CD4-positive, alpha-beta memory T cell (primary cell): ENCODE measurements at regions not wholly inside any gene's neighbourhood (a gene's known extent, or its start where the extent isn't known, plus 50 kb on each side); places are given as distances from the start of the nearest gene placed in this dataset.
"Not testable (repeated sequence)": the region's sequence is repeated elsewhere in the genome, so short reads cannot be mapped to it uniquely, and the experiment has no call there.

Source experiments
- CTCF ChIA-PET: fragments of 350-600 bp; sonication (Branson Sonifier 250); formaldehyde crosslinking; loops from one replicate; lab custom pipeline; 2021; ENCODE audit warnings: inconsistent platforms; ENCODE audit not compliant: partially characterized antibody; lab: Charles Lee
- POLR2A ChIA-PET: fragments of 350-600 bp; sonication (Branson Sonifier 250); formaldehyde crosslinking; loops from one replicate; lab custom pipeline; 2021; ENCODE audit not compliant: partially characterized antibody; lab: Charles Lee
- DNase-seq, 5 donors: peaks; one replicate each; pipeline versions ENCODE4 v3.0.0 to v3.0.0-alpha.2; 2020 to 2022; ENCODE audit warnings: mixed read lengths in 1 of 5
- H3K27ac ChIP-seq: one replicate; pipeline ENCODE4 v1.7.0; 2013; ENCODE audit warnings: low read depth, low read length
- H3K27me3 ChIP-seq: 2 replicates; pipeline ENCODE4 v1.7.0; 2013; ENCODE audit warnings: mild to moderate bottlenecking, low read length, moderate library complexity; ENCODE audit not compliant: insufficient read depth
- H3K36me3 ChIP-seq: 2 replicates; pipeline ENCODE4 v1.7.0; 2013; ENCODE audit warnings: mild to moderate bottlenecking, low read length, moderate library complexity; ENCODE audit not compliant: insufficient read depth
- H3K4me1 ChIP-seq: 2 replicates; pipeline ENCODE4 v1.7.0; 2013; ENCODE audit warnings: mild to moderate bottlenecking, low read length, moderate library complexity; ENCODE audit not compliant: insufficient read depth
- H3K4me3 ChIP-seq, 2 donors: one replicate each; pipeline ENCODE4 v1.7.0; 2013; ENCODE audit warnings: low read length in 2 of 2, mild to moderate bottlenecking in 1 of 2
- H3K9me3 ChIP-seq, 2 donors: one replicate each; pipeline ENCODE4 v1.7.0; 2013; ENCODE audit warnings: low read length in 2 of 2, control low read depth in 1 of 2; ENCODE audit not compliant: control insufficient read depth in 1 of 2
- H3K27ac Mint-ChIP-seq, 7 donors: one replicate each; pipeline ENCODE4 v1.8.0; 2020 to 2021; ENCODE audit warnings: mixed read lengths in 7 of 7, mild to moderate bottlenecking in 6 of 7, inconsistent platforms in 3 of 7, moderate library complexity in 3 of 7
- H3K27me3 Mint-ChIP-seq, 2 donors: one replicate each; pipeline ENCODE4 v1.8.0; 2020 to 2021; ENCODE audit warnings: mixed read lengths in 2 of 2
- H3K36me3 Mint-ChIP-seq, 2 donors: one replicate each; pipeline ENCODE4 v1.8.0; 2020 to 2021; ENCODE audit warnings: mixed read lengths in 2 of 2, inconsistent platforms in 1 of 2, mild to moderate bottlenecking in 1 of 2
- H3K4me1 Mint-ChIP-seq, 4 donors: one replicate each; pipeline ENCODE4 v1.8.0; 2020 to 2021; ENCODE audit warnings: mixed read lengths in 4 of 4, mild to moderate bottlenecking in 1 of 4
- H3K4me3 Mint-ChIP-seq, 8 donors: one replicate each; pipeline ENCODE4 v1.8.0; 2020 to 2021; ENCODE audit warnings: mixed read lengths in 8 of 8, mild to moderate bottlenecking in 7 of 8, moderate library complexity in 6 of 8, inconsistent platforms in 3 of 8
- H3K9me3 Mint-ChIP-seq, 8 donors: one replicate each; pipeline ENCODE4 v1.8.0; 2020 to 2021; ENCODE audit warnings: mixed read lengths in 8 of 8, mild to moderate bottlenecking in 5 of 8, inconsistent platforms in 3 of 8, moderate library complexity in 1 of 8
- intact Hi-C: fragments of 100-400 bp; cut with micrococcal nuclease; formaldehyde crosslinking; loops from one replicate; pipeline ENCODE4 v1.15.1; 2023

DNA sequence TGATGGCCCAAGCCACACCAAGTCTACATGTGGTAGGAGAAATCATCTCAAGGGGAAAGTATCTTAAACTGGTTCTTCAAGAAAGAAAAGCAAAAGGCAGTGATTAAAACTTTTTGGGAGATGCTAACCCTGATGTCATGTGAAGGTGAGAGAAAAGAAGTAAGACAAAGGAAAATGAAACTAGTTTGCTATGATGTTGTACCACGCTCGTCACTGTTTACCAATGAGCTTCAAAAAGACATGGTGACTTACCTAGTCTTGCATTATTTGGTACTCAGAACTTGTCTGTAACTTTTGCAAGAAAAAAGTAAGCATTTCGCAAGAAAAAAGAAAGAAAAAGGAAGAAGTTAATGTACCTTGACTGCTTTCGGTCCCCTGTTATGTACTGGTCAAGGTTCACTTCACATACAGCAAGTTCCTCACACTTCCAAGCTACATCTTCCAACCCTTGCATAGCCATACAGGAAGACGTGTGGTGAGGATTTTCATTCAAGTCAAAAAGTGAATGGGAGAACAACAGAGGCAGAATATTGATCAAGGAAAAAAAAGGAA is 739.3 kb downstream of the NR2F1-AS1 start:
- Histone ChIP-seq H3K4me1 (no peaks in the 10 kb centered on the region), H3K4me3 (no peak overlapping the region), H3K27me3 (no peaks in the 10 kb centered on the region), H3K9me3 (no peaks in the 10 kb centered on the region), H3K27ac (no peak overlapping the region), H3K36me3 (no peaks in the 10 kb centered on the region)
- Mint-ChIP-seq H3K27ac (no peak overlapping the region), H3K4me3 (no peak overlapping the region), H3K36me3 (no peaks in the 10 kb centered on the region), H3K27me3 (no peaks in the 10 kb centered on the region), H3K4me1 (no peaks in the 10 kb centered on the region), H3K9me3 (peaks cover 0 to 3% (median 0%) of the 10 kb centered on the region in 8 donors)
- intact Hi-C loops = no loop called here
- ChIA-PET POLR2A (no interaction called here), CTCF (no interaction called here)
- DNase-seq = no peak

DNA sequence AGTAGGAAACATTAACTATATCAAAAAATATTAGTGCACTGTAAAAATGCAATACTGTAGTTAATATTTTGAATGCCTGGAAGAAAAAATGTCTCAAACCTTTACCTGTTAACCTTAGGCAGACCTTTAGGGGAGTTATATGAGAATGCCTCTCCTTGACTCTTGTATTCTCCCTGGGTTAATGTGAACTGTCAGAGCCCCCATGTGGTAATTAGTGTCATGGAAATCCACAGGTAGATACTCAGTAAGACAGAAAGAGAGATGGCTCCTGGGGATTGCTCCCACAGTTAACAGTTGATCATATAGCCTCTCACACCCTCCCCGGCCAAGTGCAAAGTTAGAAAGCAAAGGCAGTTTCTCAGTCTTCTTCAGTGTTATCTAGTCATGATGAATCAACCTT is 742.8 kb downstream of the NR2F1-AS1 start:
- ChIA-PET CTCF (no interaction called here), POLR2A (no interaction called here)
- Mint-ChIP-seq H3K4me1 (no peaks in the 10 kb centered on the region), H3K9me3 (peaks cover 0 to 7% (median 4%) of the 10 kb centered on the region in 8 donors), H3K4me3 (no peak overlapping the region), H3K36me3 (no peaks in the 10 kb centered on the region), H3K27ac (no peak overlapping the region), H3K27me3 (no peaks in the 10 kb centered on the region)
- intact Hi-C loops = no loop called here
- Histone ChIP-seq H3K27me3 (no peaks in the 10 kb centered on the region), H3K9me3 (no peaks in the 10 kb centered on the region), H3K4me3 (no peak overlapping the region), H3K4me1 (no peaks in the 10 kb centered on the region), H3K27ac (no peak overlapping the region), H3K36me3 (no peaks in the 10 kb centered on the region)
- DNase-seq = no peak

DNA sequence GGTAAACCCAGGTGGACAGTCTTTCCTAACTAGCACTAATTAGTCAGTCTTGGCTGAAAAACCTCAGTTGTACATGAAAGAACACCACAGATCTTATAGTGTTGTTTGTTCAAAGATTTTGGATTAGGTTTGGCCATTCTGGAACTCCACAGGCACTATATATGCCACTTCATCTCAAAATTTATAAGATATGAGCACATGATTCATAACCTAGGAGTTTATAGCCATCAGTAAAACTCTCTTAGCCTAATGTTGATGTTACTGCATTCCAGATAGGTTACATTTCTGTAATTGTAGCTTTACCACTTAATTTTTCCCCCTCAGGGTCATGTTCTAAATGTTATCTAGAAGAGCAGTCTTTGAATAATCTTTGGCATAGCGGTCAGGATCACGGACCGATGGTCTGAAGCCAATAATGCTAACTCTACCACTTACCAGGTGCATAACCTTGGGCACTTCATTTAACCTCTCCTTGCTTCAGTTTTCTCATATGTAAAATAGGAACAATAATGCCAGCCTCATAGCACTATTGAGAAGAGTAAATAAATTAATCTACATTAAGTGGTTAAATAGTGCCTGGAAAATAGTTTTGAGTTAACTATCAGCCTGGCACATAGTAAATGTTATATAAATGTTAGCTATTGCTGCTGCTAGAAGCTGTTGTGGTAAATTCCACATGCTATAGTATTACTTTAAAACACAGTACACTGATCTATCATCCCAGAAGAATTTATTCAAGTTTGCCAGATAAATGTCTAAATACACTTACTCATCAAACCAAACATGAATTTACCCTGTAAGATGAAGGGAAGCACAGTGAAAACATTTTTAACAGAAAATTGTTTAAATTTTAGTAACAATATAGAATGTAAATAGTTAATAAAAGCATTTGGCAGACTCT is 743.9 kb downstream of the NR2F1-AS1 start:
- Histone ChIP-seq H3K27me3 (no peaks in the 10 kb centered on the region), H3K4me3 (no peak overlapping the region), H3K4me1 (no peaks in the 10 kb centered on the region), H3K27ac (no peak overlapping the region), H3K9me3 (no peaks in the 10 kb centered on the region), H3K36me3 (no peaks in the 10 kb centered on the region)
- Mint-ChIP-seq H3K4me1 (no peaks in the 10 kb centered on the region), H3K9me3 (peaks cover 3 to 8% (median 4%) of the 10 kb centered on the region in 8 donors), H3K27ac (no peak overlapping the region), H3K4me3 (no peak overlapping the region), H3K36me3 (no peaks in the 10 kb centered on the region), H3K27me3 (no peaks in the 10 kb centered on the region)
- ChIA-PET CTCF (no interaction called here), POLR2A (no interaction called here)
- DNase-seq = no peak
- intact Hi-C loops = no loop called here

DNA sequence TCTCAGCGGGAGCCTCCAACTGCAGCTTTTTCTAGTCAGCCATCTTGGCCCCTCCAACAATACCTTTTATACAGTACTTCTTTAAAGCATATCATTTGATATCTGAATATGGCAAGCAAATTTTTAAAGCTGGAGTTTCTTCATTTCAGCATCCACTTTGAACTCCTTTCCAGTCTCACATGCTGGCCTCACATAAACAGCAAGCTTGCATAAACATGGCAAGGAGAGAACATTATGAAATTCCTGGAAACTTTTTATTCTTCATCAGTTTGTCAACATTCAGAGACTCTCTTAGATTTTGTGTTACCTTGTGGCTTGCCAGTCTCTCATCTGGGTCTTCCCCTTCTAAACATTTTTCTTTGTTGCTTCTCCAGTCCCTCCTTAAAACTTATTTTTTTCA is 745.3 kb downstream of the NR2F1-AS1 start:
- Histone ChIP-seq H3K9me3 (no peaks in the 10 kb centered on the region), H3K4me1 (no peaks in the 10 kb centered on the region), H3K27me3 (no peaks in the 10 kb centered on the region), H3K4me3 (no peak overlapping the region), H3K27ac (no peak overlapping the region), H3K36me3 (no peaks in the 10 kb centered on the region)
- intact Hi-C loops = no loop called here
- ChIA-PET CTCF (no interaction called here), POLR2A (no interaction called here)
- no peaks in the 10 kb centered on the region for H3K4me1 Mint-ChIP-seq
- DNase-seq = no peak
- peaks cover 3 to 11% (median 5%) of the 10 kb centered on the region in 8 donors for H3K9me3 Mint-ChIP-seq
- H3K27me3 Mint-ChIP-seq = no peaks in the 10 kb centered on the region
- no peak overlapping the region for H3K4me3 Mint-ChIP-seq
- no peak overlapping the region for H3K27ac Mint-ChIP-seq
- H3K36me3 Mint-ChIP-seq = no peaks in the 10 kb centered on the region

DNA sequence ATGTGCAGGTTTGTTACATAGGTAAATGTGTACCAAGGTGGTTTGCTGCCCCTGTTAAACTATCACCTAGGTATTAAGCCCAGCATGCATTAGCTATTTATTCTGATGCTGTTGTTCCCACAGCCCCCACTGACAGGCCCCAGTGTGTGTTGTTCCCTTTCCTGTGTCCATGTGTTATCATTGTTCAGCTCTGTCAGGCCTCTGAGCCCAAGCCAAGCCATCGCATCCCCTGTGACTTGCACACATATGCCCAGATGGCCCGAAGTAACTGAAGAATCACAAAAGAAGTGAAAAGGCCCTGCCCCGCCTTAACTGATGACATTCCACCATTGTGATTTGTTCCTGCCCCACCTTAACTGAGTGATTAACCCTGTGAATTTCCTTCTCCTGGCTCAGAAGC is 757.5 kb downstream of the NR2F1-AS1 start:
- DNase-seq, POLR2A ChIA-PET, CTCF ChIA-PET, H3K36me3 ChIP-seq, H3K4me3 ChIP-seq, H3K9me3 Mint-ChIP-seq, H3K27ac Mint-ChIP-seq, H3K4me3 Mint-ChIP-seq, H3K27me3 ChIP-seq, H3K9me3 ChIP-seq, H3K4me1 ChIP-seq, H3K36me3 Mint-ChIP-seq, H3K4me1 Mint-ChIP-seq, intact Hi-C loops, H3K27me3 Mint-ChIP-seq, H3K27ac ChIP-seq: not testable (repeated sequence)

DNA sequence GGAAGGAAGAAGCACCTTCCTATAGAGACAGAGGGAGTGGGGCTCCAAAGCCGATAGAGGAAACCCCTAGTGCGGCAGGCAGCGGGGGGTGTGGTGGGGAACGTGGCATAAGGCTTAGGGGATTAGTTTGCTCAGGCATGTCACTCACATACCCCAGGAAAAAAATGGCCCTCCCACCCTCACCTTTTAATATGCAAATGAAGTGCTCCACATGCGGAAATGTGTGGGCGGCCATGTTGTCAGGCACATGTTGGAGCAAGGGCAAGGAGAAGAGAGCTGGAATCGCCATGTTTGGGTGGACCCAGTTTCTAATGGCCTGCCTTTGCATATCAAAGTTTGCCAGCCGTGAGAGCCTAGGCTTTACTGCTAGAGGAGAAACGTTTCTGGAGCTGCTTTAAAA is 758.8 kb downstream of the NR2F1-AS1 start:
- Mint-ChIP-seq H3K9me3 (peaks cover 0 to 5% (median 1%) of the 10 kb centered on the region in 8 donors), H3K36me3 (no peaks in the 10 kb centered on the region), H3K27ac (no peak overlapping the region), H3K4me1 (no peaks in the 10 kb centered on the region), H3K27me3 (no peaks in the 10 kb centered on the region), H3K4me3 (no peak overlapping the region)
- ChIA-PET CTCF (no interaction called here), POLR2A (no interaction called here)
- intact Hi-C loops = no loop called here
- DNase-seq = no peak
- Histone ChIP-seq H3K27ac (no peak overlapping the region), H3K4me3 (no peak overlapping the region), H3K4me1 (no peaks in the 10 kb centered on the region), H3K27me3 (no peaks in the 10 kb centered on the region), H3K36me3 (no peaks in the 10 kb centered on the region), H3K9me3 (peaks cover 0 to 5% of the 10 kb centered on the region in 2 donors)

DNA sequence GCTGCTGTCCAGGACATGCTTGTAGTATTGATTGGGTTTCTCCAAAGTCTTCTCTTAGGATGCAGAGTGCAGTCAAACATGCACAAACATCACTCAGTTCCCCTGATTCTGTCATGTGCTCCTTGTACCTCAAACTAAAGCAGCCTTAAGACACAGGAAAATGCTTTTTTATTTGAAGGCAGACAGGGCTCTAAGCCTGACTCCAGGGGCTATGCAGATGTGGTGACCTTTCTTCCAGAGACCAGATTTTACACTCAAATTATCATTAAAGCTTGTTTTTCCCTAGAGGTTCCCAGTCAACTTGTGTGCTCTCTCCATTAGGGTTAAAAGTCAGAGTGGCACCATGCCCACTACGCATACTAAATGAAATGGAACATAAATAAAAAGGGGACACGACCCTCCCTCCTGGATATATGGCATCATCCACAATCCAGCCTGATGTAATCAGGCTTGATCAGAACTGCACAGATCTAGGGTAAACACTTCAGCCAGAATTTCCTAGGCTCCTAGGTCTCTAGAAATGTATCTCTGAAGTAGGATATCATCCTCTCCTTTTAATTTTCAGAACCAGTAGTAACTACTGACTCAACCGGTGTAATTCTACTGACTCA is 771.1 kb downstream of the NR2F1-AS1 start:
- Mint-ChIP-seq H3K27me3 (no peaks in the 10 kb centered on the region), H3K4me1 (no peaks in the 10 kb centered on the region), H3K4me3 (no peak overlapping the region), H3K27ac (no peak overlapping the region), H3K9me3 (peaks cover 0 to 8% (median under 1%) of the 10 kb centered on the region in 8 donors), H3K36me3 (no peaks in the 10 kb centered on the region)
- no peaks in the 10 kb centered on the region for H3K4me1 ChIP-seq
- no peaks in the 10 kb centered on the region for H3K36me3 ChIP-seq
- intact Hi-C loops = no loop called here
- CTCF ChIA-PET = interaction anchor here (0.6 kb wide), 1 partner anchor 1033 kb away, joined by 3 read pairs; no protein-coding TSS in a partner anchor
- H3K9me3 ChIP-seq = no peaks in the 10 kb centered on the region
- no peaks in the 10 kb centered on the region for H3K27me3 ChIP-seq
- H3K27ac ChIP-seq = no peak overlapping the region
- POLR2A ChIA-PET = no interaction called here
- DNase-seq = no peak
- no peak overlapping the region for H3K4me3 ChIP-seq
